SK-N-SH (cell line): ENCODE measurements at regions not wholly inside any gene's neighbourhood (a gene's known extent, or its start where the extent isn't known, plus 50 kb on each side); places are given as distances from the start of the nearest gene placed in this dataset.

Experiments
- EP300 ChIP-seq, 2 experiments: IDR thresholded peaks; 2 replicates each; pipeline versions ENCODE4 v1.4.0 to v1.6.1; 2012; ENCODE audit warnings: borderline replicate concordance in 1 of 2, low read depth in 1 of 2, low read length in 1 of 2
- EZH2phosphoT487 ChIP-seq: fragments of 200-600 bp; sonication (generic); IDR thresholded peaks from 2 replicates; pipeline ENCODE4 v1.6.1; 2017; ENCODE audit warnings: low read depth, mixed run types, mild to moderate bottlenecking, antibody characterized with exemption, moderate library complexity, borderline replicate concordance
- NFIC ChIP-seq: IDR thresholded peaks from 2 replicates; pipeline ENCODE4 v1.4.0; 2012; ENCODE audit warnings: borderline replicate concordance
- POLR2AphosphoS5 ChIP-seq: IDR thresholded peaks from 2 replicates; pipeline ENCODE4 v1.6.1; 2012; ENCODE audit warnings: low read depth, low read length
- RAD21 ChIP-seq: IDR thresholded peaks from 2 replicates; pipeline ENCODE4 v1.6.1; 2012; ENCODE audit warnings: mild to moderate bottlenecking, low read length
- RFX5 ChIP-seq: IDR thresholded peaks from 2 replicates; pipeline ENCODE4 v1.6.1; 2012; ENCODE audit warnings: mild to moderate bottlenecking, improper control_type of control experiment, low read length
- SIN3A ChIP-seq: IDR thresholded peaks from 2 replicates; pipeline ENCODE4 v1.6.1; 2012; ENCODE audit warnings: low read depth, mild to moderate bottlenecking, low read length, moderate library complexity, borderline replicate concordance
- SMC3 ChIP-seq: IDR thresholded peaks from 2 replicates; pipeline ENCODE4 v1.6.1; 2012; ENCODE audit warnings: low read depth, low read length, improper control_type of control experiment
- TAF1 ChIP-seq: IDR thresholded peaks from 2 replicates; pipeline ENCODE4 v1.6.1; 2012; ENCODE audit warnings: low read depth, mild to moderate bottlenecking, low read length, moderate library complexity, borderline replicate concordance
- YY1 ChIP-seq: IDR thresholded peaks from 2 replicates; pipeline ENCODE4 v1.4.0; 2012; ENCODE audit warnings: low read depth, mild to moderate bottlenecking
- TF ChIP-seq, protein P1 (sequence below): fragments of 200-600 bp; sonication (generic); IDR thresholded peaks from 2 replicates; pipeline ENCODE4 v1.6.1; 2017; ENCODE audit warnings: antibody characterized with exemption, mild to moderate bottlenecking, moderate library complexity
- TF ChIP-seq, protein P2 (sequence below): IDR thresholded peaks from 2 replicates; pipeline ENCODE4 v1.6.1; 2012; ENCODE audit warnings: mild to moderate bottlenecking, low read depth, low read length, moderate library complexity
- TF ChIP-seq, protein P3 (sequence below): IDR thresholded peaks from 2 replicates; pipeline ENCODE4 v1.4.0; 2012; ENCODE audit warnings: low read depth

DNA sequence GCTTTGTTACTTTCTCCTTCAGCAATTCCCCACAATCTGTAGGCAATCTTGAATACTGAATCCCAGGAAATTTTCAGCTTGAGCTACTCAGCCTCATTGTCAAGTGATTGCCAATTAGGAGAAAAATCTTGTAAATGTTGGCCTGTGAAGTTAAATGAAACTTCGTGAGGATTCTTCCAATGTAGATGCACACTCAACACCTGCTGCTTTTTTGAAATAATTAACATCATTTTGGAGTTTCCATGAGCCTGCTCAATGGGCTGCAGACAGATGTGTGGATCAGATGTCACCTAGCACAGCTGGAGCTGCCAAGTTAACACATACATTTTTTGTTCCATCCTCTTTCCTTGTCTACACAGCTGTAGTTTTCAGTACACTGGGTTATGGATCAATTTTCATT is 645.6 kb upstream of the LUZP2 start:
- TF ChIP-seq EP300 (IDR thresholded peaks at IDR 0.05; ENCODE audit: borderline replicate concordance in 1 of 2, low read depth in 1 of 2, low read length in 1 of 2) (no peak), POLR2AphosphoS5 (no peak), SIN3A (no peak), NFIC (no peak), RFX5 (no peak), RAD21 (no peak), TAF1 (no peak), EZH2phosphoT487 (no peak), SMC3 (no peak), YY1 (no peak)
- TF ChIP-seq, protein P1, sequence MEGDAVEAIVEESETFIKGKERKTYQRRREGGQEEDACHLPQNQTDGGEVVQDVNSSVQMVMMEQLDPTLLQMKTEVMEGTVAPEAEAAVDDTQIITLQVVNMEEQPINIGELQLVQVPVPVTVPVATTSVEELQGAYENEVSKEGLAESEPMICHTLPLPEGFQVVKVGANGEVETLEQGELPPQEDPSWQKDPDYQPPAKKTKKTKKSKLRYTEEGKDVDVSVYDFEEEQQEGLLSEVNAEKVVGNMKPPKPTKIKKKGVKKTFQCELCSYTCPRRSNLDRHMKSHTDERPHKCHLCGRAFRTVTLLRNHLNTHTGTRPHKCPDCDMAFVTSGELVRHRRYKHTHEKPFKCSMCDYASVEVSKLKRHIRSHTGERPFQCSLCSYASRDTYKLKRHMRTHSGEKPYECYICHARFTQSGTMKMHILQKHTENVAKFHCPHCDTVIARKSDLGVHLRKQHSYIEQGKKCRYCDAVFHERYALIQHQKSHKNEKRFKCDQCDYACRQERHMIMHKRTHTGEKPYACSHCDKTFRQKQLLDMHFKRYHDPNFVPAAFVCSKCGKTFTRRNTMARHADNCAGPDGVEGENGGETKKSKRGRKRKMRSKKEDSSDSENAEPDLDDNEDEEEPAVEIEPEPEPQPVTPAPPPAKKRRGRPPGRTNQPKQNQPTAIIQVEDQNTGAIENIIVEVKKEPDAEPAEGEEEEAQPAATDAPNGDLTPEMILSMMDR = no peak
- TF ChIP-seq, protein P2, sequence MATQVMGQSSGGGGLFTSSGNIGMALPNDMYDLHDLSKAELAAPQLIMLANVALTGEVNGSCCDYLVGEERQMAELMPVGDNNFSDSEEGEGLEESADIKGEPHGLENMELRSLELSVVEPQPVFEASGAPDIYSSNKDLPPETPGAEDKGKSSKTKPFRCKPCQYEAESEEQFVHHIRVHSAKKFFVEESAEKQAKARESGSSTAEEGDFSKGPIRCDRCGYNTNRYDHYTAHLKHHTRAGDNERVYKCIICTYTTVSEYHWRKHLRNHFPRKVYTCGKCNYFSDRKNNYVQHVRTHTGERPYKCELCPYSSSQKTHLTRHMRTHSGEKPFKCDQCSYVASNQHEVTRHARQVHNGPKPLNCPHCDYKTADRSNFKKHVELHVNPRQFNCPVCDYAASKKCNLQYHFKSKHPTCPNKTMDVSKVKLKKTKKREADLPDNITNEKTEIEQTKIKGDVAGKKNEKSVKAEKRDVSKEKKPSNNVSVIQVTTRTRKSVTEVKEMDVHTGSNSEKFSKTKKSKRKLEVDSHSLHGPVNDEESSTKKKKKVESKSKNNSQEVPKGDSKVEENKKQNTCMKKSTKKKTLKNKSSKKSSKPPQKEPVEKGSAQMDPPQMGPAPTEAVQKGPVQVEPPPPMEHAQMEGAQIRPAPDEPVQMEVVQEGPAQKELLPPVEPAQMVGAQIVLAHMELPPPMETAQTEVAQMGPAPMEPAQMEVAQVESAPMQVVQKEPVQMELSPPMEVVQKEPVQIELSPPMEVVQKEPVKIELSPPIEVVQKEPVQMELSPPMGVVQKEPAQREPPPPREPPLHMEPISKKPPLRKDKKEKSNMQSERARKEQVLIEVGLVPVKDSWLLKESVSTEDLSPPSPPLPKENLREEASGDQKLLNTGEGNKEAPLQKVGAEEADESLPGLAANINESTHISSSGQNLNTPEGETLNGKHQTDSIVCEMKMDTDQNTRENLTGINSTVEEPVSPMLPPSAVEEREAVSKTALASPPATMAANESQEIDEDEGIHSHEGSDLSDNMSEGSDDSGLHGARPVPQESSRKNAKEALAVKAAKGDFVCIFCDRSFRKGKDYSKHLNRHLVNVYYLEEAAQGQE = no peak
- TF ChIP-seq, protein P3, sequence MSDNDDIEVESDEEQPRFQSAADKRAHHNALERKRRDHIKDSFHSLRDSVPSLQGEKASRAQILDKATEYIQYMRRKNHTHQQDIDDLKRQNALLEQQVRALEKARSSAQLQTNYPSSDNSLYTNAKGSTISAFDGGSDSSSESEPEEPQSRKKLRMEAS = no peak
